Tibial nerve (tissue), 4 donors: ENCODE measurements at regions not wholly inside any gene's neighbourhood (a gene's known extent, or its start where the extent isn't known, plus 50 kb on each side); places are given as distances from the start of the nearest gene placed in this dataset.

Source experiments
- CTCF ChIP-seq, 5 experiments: fragments of 200-600 bp in 3 of 5; fragments of 450-650 bp in 2 of 5; sonication (generic) in 3 of 5; IDR thresholded peaks; one replicate each; pipeline ENCODE4 v1.5.1; 2016 to 2019; ENCODE audit warnings: antibody characterized with exemption in 5 of 5, mild to moderate bottlenecking in 3 of 5, moderate library complexity in 2 of 5
- EP300 ChIP-seq, 2 donors: sonication (generic); formaldehyde crosslinking; IDR thresholded peaks; one replicate each; pipeline ENCODE4 v1.6.1; 2017; ENCODE audit warnings: antibody characterized with exemption in 2 of 2, mild to moderate bottlenecking in 1 of 2
- POLR2A ChIP-seq, 2 donors: fragments of 450-650 bp; IDR thresholded peaks; one replicate each; pipeline ENCODE4 v1.6.1; 2017; ENCODE audit warnings: antibody characterized with exemption in 2 of 2, mild to moderate bottlenecking in 2 of 2, moderate library complexity in 2 of 2

- TF ChIP-seq CTCF (IDR thresholded peaks at IDR 0.05) (no peak), POLR2A (IDR thresholded peaks at IDR 0.05) (no peak), EP300 (IDR thresholded peaks at IDR 0.05) (no peak)
Observed at GRCh38 chr7:25062380-25062779, 62.7 kb downstream of the CYCS start.
